NB4 (cell line): ENCODE measurements at regions not wholly inside any gene's neighbourhood (a gene's known extent, or its start where the extent isn't known, plus 50 kb on each side); places are given as distances from the start of the nearest gene placed in this dataset.

ENCODE experiments used
- DNase-seq: peaks from one replicate; pipeline ENCODE4 v3.0.0; 2010; ENCODE audit warnings: low read depth
- H3K4me3 ChIP-seq: one replicate; pipeline ENCODE4 v1.5.1; 2011; ENCODE audit warnings: mild to moderate bottlenecking, low read depth, low read length, moderate library complexity
- CTCF ChIP-seq: IDR thresholded peaks from one replicate; pipeline ENCODE4 v1.5.1; 2012; ENCODE audit warnings: low read depth, low read length
- MAX ChIP-seq: IDR thresholded peaks from 2 replicates; pipeline ENCODE4 v1.6.1; 2011; ENCODE audit warnings: low read depth, low read length
- MYC ChIP-seq: IDR thresholded peaks from 2 replicates; pipeline ENCODE4 v1.6.1; 2011; ENCODE audit warnings: low read depth, low read length
- POLR2A ChIP-seq: IDR thresholded peaks from 2 replicates; pipeline ENCODE4 v1.6.1; 2011; ENCODE audit warnings: mild to moderate bottlenecking; ENCODE audit not compliant: insufficient read length; ENCODE audit errors: extremely low read depth

- no peak for DNase-seq
- TF ChIP-seq MYC (no peak), MAX (no peak), CTCF (no peak), POLR2A (no peak)
These were observed 501.5 kb upstream of the USP15 start for GRCh38 chr12:61758661-61759060.

GRCh38 chr12:61765926-61766325 lies 494.3 kb upstream of the USP15 start:
- DNase-seq, result no peak
- TF ChIP-seq MYC, result no peak
- no peak for TF ChIP-seq MAX
- no peak for TF ChIP-seq POLR2A
- no peak for TF ChIP-seq CTCF
- H3K4me3 ChIP-seq, result no peak overlapping the region

More at GRCh38 chr12:61758661-61759060, 501.5 kb upstream of the USP15 start:
- no peak overlapping the region for H3K4me3 ChIP-seq

GRCh38 chr12:61780435-61780834 lies 479.8 kb upstream of the USP15 start:
- H3K4me3 ChIP-seq, result no peak overlapping the region
- DNase-seq, result no peak
- TF ChIP-seq MYC (no peak), CTCF (no peak), MAX (no peak), POLR2A (no peak)

GRCh38 chr12:61781021-61781581 lies 479.1 kb upstream of the USP15 start:
- TF ChIP-seq CTCF (no peak), POLR2A (no peak), MYC (no peak), MAX (no peak)
- no peak for DNase-seq
- H3K4me3 ChIP-seq, result no peak overlapping the region

GRCh38 chr12:61796846-61797245 lies 463.4 kb upstream of the USP15 start:
- no peak for DNase-seq
- no peak overlapping the region for H3K4me3 ChIP-seq
- TF ChIP-seq POLR2A, result no peak
- TF ChIP-seq MYC, result no peak
- no peak for TF ChIP-seq MAX
- no peak for TF ChIP-seq CTCF

- H3K4me3 ChIP-seq, result no peak overlapping the region
- no peak for DNase-seq
- TF ChIP-seq CTCF (no peak), POLR2A (no peak), MYC (no peak), MAX (no peak)
These were observed 462.9 kb upstream of the USP15 start for GRCh38 chr12:61797266-61797665.
